ENCODE measurements at regions not wholly inside any gene's neighbourhood (a gene's known extent, or its start where the extent isn't known, plus 50 kb on each side); places are given as distances from the start of the nearest gene placed in this dataset.

- Histone ChIP-seq H4K5ac (ENCODE audit: low read depth, low read length) (no peak overlapping the region), H3K56ac (ENCODE audit: extremely low read depth, insufficient read depth, low read length) (no peak overlapping the region), H3K9ac (ENCODE audit: low read depth, low read length) (no peak overlapping the region), H3K23ac (ENCODE audit: low read depth, low read length) (no peak overlapping the region), H3K18ac (ENCODE audit: low read depth, low read length) (no peak overlapping the region), H3K4me1 (ENCODE audit: control insufficient read depth, insufficient read depth, low read length) (no peaks in the 10 kb centered on the region), H4K91ac (ENCODE audit: insufficient read depth, low read depth, low read length) (no peak overlapping the region), H2BK120ac (ENCODE audit: low read depth, low read length) (no peak overlapping the region), H3K27ac (ENCODE audit: insufficient read depth, low read length) (no peak overlapping the region), H3K9me1 (ENCODE audit: insufficient read depth, low read length) (no peaks in the 10 kb centered on the region), H3K36me3 (ENCODE audit: control insufficient read depth, insufficient read depth, low read length) (no peaks in the 10 kb centered on the region), H2AK5ac (ENCODE audit: low read depth, low read length) (no peak overlapping the region), H3K27me3 (ENCODE audit: control insufficient read depth, insufficient read depth, low read length) (peaks cover 4% of the 10 kb centered on the region; the same call in 1 of the 2 replicates), H2BK15ac (ENCODE audit: low read depth, low read length) (no peak overlapping the region), H3K4ac (ENCODE audit: low read depth, low read length) (no peak overlapping the region), H2BK5ac (ENCODE audit: low read depth, low read length, poor library complexity, severe bottlenecking) (no peak overlapping the region), H2AK9ac (replicated peaks; ENCODE audit: low read depth, low read length, poor library complexity) (no peak overlapping the region), H3K9me3 (ENCODE audit: control insufficient read depth, insufficient read depth, low read length) (peaks cover 10% of the 10 kb centered on the region), H3K4me3 (ENCODE audit: insufficient read depth, low read depth, low read length) (no peak overlapping the region), H3K14ac (replicated peaks; ENCODE audit: low read depth, low read length) (no peak overlapping the region), H4K8ac (ENCODE audit: low read depth in 2 of 2, low read length in 2 of 2) (no peak overlapping the region), H4K20me1 (ENCODE audit: insufficient read depth, low read length) (no peaks in the 10 kb centered on the region), H2AFZ (replicated peaks; ENCODE audit: low read length, poor library complexity) (no peak overlapping the region), H3K79me1 (ENCODE audit: low read depth in 1 of 2, low read length in 2 of 2) (no peaks in the 10 kb centered on the region), H2BK20ac (ENCODE audit: low read depth, low read length) (no peak overlapping the region), H3K4me2 (ENCODE audit: low read depth, low read length) (no peak overlapping the region)
- CTCF ChIA-PET = no interaction called here
- intact Hi-C loops (cut with micrococcal nuclease) = no loop called here
- TF ChIP-seq RAD21 (IDR thresholded peaks at IDR 0.05; ENCODE audit: low read length) (no peak), NFE2L2 (IDR thresholded peaks at IDR 0.05; ENCODE audit: low read depth, low read length) (no peak), ELK1 (IDR thresholded peaks at IDR 0.05; ENCODE audit: borderline replicate concordance, low read depth, low read length) (no peak), MAFK (IDR thresholded peaks at IDR 0.05; ENCODE audit: low read depth, low read length) (no peak), POLR2A (IDR thresholded peaks at IDR 0.05; ENCODE audit: low read depth, low read length) (no peak)
- POLR2A ChIA-PET (ENCODE audit: unreplicated experiment) = no interaction called here
- WGBS, 2 experiments (ENCODE audit: extremely low coverage in 2 of 2, insufficient read length in 1 of 2) = no CpG with 5 or more reads among the region's 7 CpGs
- in situ Hi-C loops (cut with MboI; ENCODE audit: low sequenced_read_pairs) = no loop called here
- DNase-seq (no peak), ATAC-seq (ENCODE audit: low read depth) (no peak)
- BruUV-seq (replicated peaks) = no TSS peak
- dilution Hi-C loops (cut with HindIII; ENCODE audit: low sequenced_read_pairs, unreplicated experiment) = no loop called here
These were observed 192.7 kb upstream of the IER5L start for GRCh38 chr9:129370770-129371169.
